ENCODE measurements at regions not wholly inside any gene's neighbourhood (a gene's known extent, or its start where the extent isn't known, plus 50 kb on each side); places are given as distances from the start of the nearest gene placed in this dataset.

GRCh38 chr5:104598285-104598684 lies 1035.7 kb upstream of the NUDT12 start:
- H3K9ac ChIP-seq (ENCODE audit: low read length), result no peak overlapping the region
- H3K4me1 ChIP-seq (ENCODE audit: control insufficient read depth in 1 of 2, insufficient read depth in 2 of 2, low read length in 2 of 2), result no peaks in the 10 kb centered on the region
- ATAC-seq, result no peak
- POLR2A ChIA-PET, result no interaction called here
- no peak overlapping the region for H2AFZ ChIP-seq (ENCODE audit: low read depth, low read length, poor library complexity, severe bottlenecking)
- intact Hi-C loops (cut with micrococcal nuclease), result no loop called here
- no peaks in the 10 kb centered on the region for H3K9me2 ChIP-seq (ENCODE audit: insufficient read depth)
- RAD21 ChIA-PET (ENCODE audit: low non-redundant PET in 1 of 2, low total read pairs in 2 of 2, uncharacterized antibody in 2 of 2, unreplicated experiment in 2 of 2), result no interaction called here
- H3K36me3 ChIP-seq (ENCODE audit: control insufficient read depth in 1 of 2, insufficient read depth in 2 of 2, low read length in 2 of 2), result no peaks in the 10 kb centered on the region
- BruUV-seq (replicated peaks), result no TSS peak
- no peaks in the 10 kb centered on the region for H3K27me3 ChIP-seq (ENCODE audit: insufficient read depth, low read length)
- no peak overlapping the region for H3K27ac ChIP-seq (ENCODE audit: low read depth, low read length)
- no peak overlapping the region for H3K4me2 ChIP-seq (ENCODE audit: low read length)
- TF ChIP-seq CBX3 (IDR thresholded peaks at IDR 0.05; ENCODE audit: low read depth), result no peak
- H4K20me1 ChIP-seq (ENCODE audit: insufficient read depth), result no peaks in the 10 kb centered on the region
- peaks cover 0 to 15% of the 10 kb centered on the region in 2 experiments; a peak in 1 of 4 replicates for H3K9me3 ChIP-seq (ENCODE audit: control insufficient read depth in 1 of 2, insufficient read depth in 1 of 2, low read depth in 1 of 2, low read length in 2 of 2)
- no peak overlapping the region for H3K4me3 ChIP-seq (replicated peaks in 1 of 2; ENCODE audit: low read depth in 1 of 2, low read length in 2 of 2)
- no peak for DNase-seq (ENCODE audit: low read depth, low spot score)
- CTCF ChIA-PET, result no interaction called here
- no peaks in the 10 kb centered on the region for H3K79me2 ChIP-seq (ENCODE audit: insufficient read depth, low read length)

- Histone ChIP-seq H3K9me3 (ENCODE audit: control insufficient read depth in 1 of 2, insufficient read depth in 1 of 2, low read depth in 1 of 2, low read length in 2 of 2) (peaks cover 0 to 15% of the 10 kb centered on the region in 2 experiments; a peak in 1 of 4 replicates), H3K27ac (ENCODE audit: low read depth, low read length) (no peak overlapping the region), H3K4me1 (ENCODE audit: control insufficient read depth in 1 of 2, insufficient read depth in 2 of 2, low read length in 2 of 2) (no peaks in the 10 kb centered on the region), H3K79me2 (ENCODE audit: insufficient read depth, low read length) (no peaks in the 10 kb centered on the region), H4K20me1 (ENCODE audit: insufficient read depth) (no peaks in the 10 kb centered on the region), H3K36me3 (ENCODE audit: control insufficient read depth in 1 of 2, insufficient read depth in 2 of 2, low read length in 2 of 2) (no peaks in the 10 kb centered on the region), H3K9me2 (ENCODE audit: insufficient read depth) (no peaks in the 10 kb centered on the region), H3K4me3 (replicated peaks in 1 of 2; ENCODE audit: low read depth in 1 of 2, low read length in 2 of 2) (no peak overlapping the region), H3K9ac (ENCODE audit: low read length) (no peak overlapping the region), H3K27me3 (ENCODE audit: insufficient read depth, low read length) (no peaks in the 10 kb centered on the region), H3K4me2 (ENCODE audit: low read length) (no peak overlapping the region), H2AFZ (ENCODE audit: low read depth, low read length, poor library complexity, severe bottlenecking) (no peak overlapping the region)
- no TSS peak for BruUV-seq (replicated peaks)
- intact Hi-C loops (cut with micrococcal nuclease), result no loop called here
- ChIA-PET RAD21 (ENCODE audit: low non-redundant PET in 1 of 2, low total read pairs in 2 of 2, uncharacterized antibody in 2 of 2, unreplicated experiment in 2 of 2) (no interaction called here), POLR2A (no interaction called here), CTCF (no interaction called here)
- no peak for ATAC-seq
- DNase-seq (ENCODE audit: low read depth, low spot score), result no peak
- TF ChIP-seq ELF1 (IDR thresholded peaks at IDR 0.05; ENCODE audit: borderline replicate concordance, low read depth), result no peak
- TF ChIP-seq CBX3 (IDR thresholded peaks at IDR 0.05; ENCODE audit: low read depth), result peak; percentile 52; the same call in 1 of the 2 replicates
Observed at GRCh38 chr5:104594850-104595249, 1032.3 kb upstream of the NUDT12 start.

DNA sequence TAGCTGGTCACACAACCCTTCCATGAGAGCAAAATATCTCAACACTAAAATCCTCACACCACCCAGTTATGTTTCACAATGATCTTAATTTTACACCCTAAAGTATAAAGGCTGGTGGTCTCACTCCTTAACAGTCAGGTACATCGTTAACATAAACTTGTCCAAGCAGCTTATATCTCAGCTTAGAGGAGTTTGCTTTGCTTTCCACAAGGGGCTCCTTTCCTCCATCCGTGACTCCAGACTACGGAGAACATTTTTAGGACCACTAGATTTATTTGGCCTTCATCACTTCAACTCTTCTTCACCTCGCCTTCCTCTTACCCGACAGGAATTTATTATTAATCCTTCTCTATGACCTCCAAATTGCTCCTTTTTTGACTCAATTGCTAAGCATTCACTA lies 1014.1 kb upstream of the NUDT12 start:
- H3K9me2 ChIP-seq (ENCODE audit: insufficient read depth), result no peaks in the 10 kb centered on the region
- H2AFZ ChIP-seq (ENCODE audit: low read depth, low read length, poor library complexity, severe bottlenecking), result no peak overlapping the region
- ChIA-PET CTCF (no interaction called here), RAD21 (ENCODE audit: low non-redundant PET in 1 of 2, low total read pairs in 2 of 2, uncharacterized antibody in 2 of 2, unreplicated experiment in 2 of 2) (no interaction called here), POLR2A (no interaction called here)
- H4K20me1 ChIP-seq (ENCODE audit: insufficient read depth), result no peaks in the 10 kb centered on the region
- intact Hi-C loops (cut with micrococcal nuclease), result no loop called here
- no peak overlapping the region for H3K9ac ChIP-seq (ENCODE audit: low read length)
- no peak overlapping the region for H3K4me3 ChIP-seq (replicated peaks in 1 of 2; ENCODE audit: low read depth in 1 of 2, low read length in 2 of 2)
- no peaks in the 10 kb centered on the region for H3K36me3 ChIP-seq (ENCODE audit: control insufficient read depth in 1 of 2, insufficient read depth in 2 of 2, low read length in 2 of 2)
- H3K27ac ChIP-seq (ENCODE audit: low read depth, low read length), result no peak overlapping the region
- H3K27me3 ChIP-seq (ENCODE audit: insufficient read depth, low read length), result no peaks in the 10 kb centered on the region
- ATAC-seq (no peak), DNase-seq (ENCODE audit: low read depth, low spot score) (no peak)
- H3K4me2 ChIP-seq (ENCODE audit: low read length), result no peak overlapping the region
- H3K79me2 ChIP-seq (ENCODE audit: insufficient read depth, low read length), result no peaks in the 10 kb centered on the region
- BruUV-seq (replicated peaks), result no TSS peak
- H3K4me1 ChIP-seq (ENCODE audit: control insufficient read depth in 1 of 2, insufficient read depth in 2 of 2, low read length in 2 of 2), result no peaks in the 10 kb centered on the region
- H3K9me3 ChIP-seq (ENCODE audit: control insufficient read depth in 1 of 2, insufficient read depth in 1 of 2, low read depth in 1 of 2, low read length in 2 of 2), result no peaks in the 10 kb centered on the region
- TF ChIP-seq TCF7L2 (IDR thresholded peaks at IDR 0.05; ENCODE audit: borderline replicate concordance, extremely low read depth, insufficient read depth, insufficient read length), result no peak
- no peak for TF ChIP-seq ZNF274 (IDR thresholded peaks at IDR 0.05; ENCODE audit: low read depth, low read length)
- no peak for TF ChIP-seq SIN3A (IDR thresholded peaks at IDR 0.05; ENCODE audit: low read depth)
- TF ChIP-seq REST (IDR thresholded peaks at IDR 0.05; ENCODE audit: low read depth), result no peak
- TF ChIP-seq, protein P1, sequence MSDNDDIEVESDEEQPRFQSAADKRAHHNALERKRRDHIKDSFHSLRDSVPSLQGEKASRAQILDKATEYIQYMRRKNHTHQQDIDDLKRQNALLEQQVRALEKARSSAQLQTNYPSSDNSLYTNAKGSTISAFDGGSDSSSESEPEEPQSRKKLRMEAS (IDR thresholded peaks at IDR 0.05), result no peak
- TF ChIP-seq EGR1 (IDR thresholded peaks at IDR 0.05; ENCODE audit: low read depth), result no peak
- TF ChIP-seq ATF3 (IDR thresholded peaks at IDR 0.05), result no peak
- no peak for TF ChIP-seq ELF1 (IDR thresholded peaks at IDR 0.05; ENCODE audit: borderline replicate concordance, low read depth)
- TF ChIP-seq RAD21 (IDR thresholded peaks at IDR 0.05; ENCODE audit: low read depth), result no peak
- TF ChIP-seq EZH2 (IDR thresholded peaks at IDR 0.05), result no peak

Measured in HCT116 (cell line).